GM13976 (cell line): ENCODE measurements at regions not wholly inside any gene's neighbourhood (a gene's known extent, or its start where the extent isn't known, plus 50 kb on each side); places are given as distances from the start of the nearest gene placed in this dataset.
"Not testable (repeated sequence)": the region's sequence is repeated elsewhere in the genome, so short reads cannot be mapped to it uniquely, and the experiment has no call there.

Experiments used
- DNase-seq: peaks from one replicate; pipeline ENCODE4 v3.0.0; 2012; ENCODE audit warnings: low spot score
- CTCF ChIP-seq: IDR thresholded peaks from 2 replicates; pipeline ENCODE4 v1.5.1; 2012; ENCODE audit warnings: borderline replicate concordance, mild to moderate bottlenecking; ENCODE audit not compliant: insufficient read depth; ENCODE audit errors: extremely low read depth, missing control alignments, control extremely low read depth
- in situ Hi-C: fragments of 300-500 bp; cut with MboI; formaldehyde crosslinking; loops from one replicate; pipeline ENCODE4 v1.12.0; 2022; ENCODE audit warnings: low sequenced_read_pairs, mixed read lengths, inconsistent platforms; ENCODE audit not compliant: unreplicated experiment

GRCh38 chr6:147677647-147678046 is 169.2 kb downstream of the SAMD5 start:
- in situ Hi-C loops: no loop called here
- TF ChIP-seq CTCF: no peak
- DNase-seq: no peak

- no peak for DNase-seq
- no peak for TF ChIP-seq CTCF
- in situ Hi-C loops: no loop called here
Measured at GRCh38 chr6:147678253-147678652, 169.8 kb downstream of the SAMD5 start.

GRCh38 chr6:147684906-147685305 is 176.4 kb downstream of the SAMD5 start:
- DNase-seq: no peak
- TF ChIP-seq CTCF: no peak
- in situ Hi-C loops: no loop called here

- no peak for TF ChIP-seq CTCF
- in situ Hi-C loops: no loop called here
- DNase-seq: no peak
Measured at GRCh38 chr6:147689398-147689797, 180.9 kb downstream of the SAMD5 start.

GRCh38 chr6:147691446-147691845 is 183.0 kb downstream of the SAMD5 start:
- in situ Hi-C loops: no loop called here
- no peak for TF ChIP-seq CTCF
- no peak for DNase-seq

- no peak for DNase-seq
- TF ChIP-seq CTCF: no peak
- in situ Hi-C loops: no loop called here
Measured at GRCh38 chr6:147693181-147693580, 184.7 kb downstream of the SAMD5 start.

GRCh38 chr6:147694556-147694955 is 186.1 kb downstream of the SAMD5 start:
- in situ Hi-C loops: not testable (repeated sequence)

GRCh38 chr6:147695819-147696218 is 187.3 kb downstream of the SAMD5 start:
- TF ChIP-seq CTCF: no peak
- no peak for DNase-seq
- in situ Hi-C loops: no loop called here

More at GRCh38 chr6:147694556-147694955, 186.1 kb downstream of the SAMD5 start:
- not testable (repeated sequence) for DNase-seq
